ENCODE measurements at regions not wholly inside any gene's neighbourhood (a gene's known extent, or its start where the extent isn't known, plus 50 kb on each side); places are given as distances from the start of the nearest gene placed in this dataset.

- BruUV-seq (replicated peaks): no TSS peak
- Histone ChIP-seq H3K79me2 (ENCODE audit: control insufficient read depth, insufficient read depth, low read length) (no peaks in the 10 kb centered on the region), H3K9me3 (replicated peaks; ENCODE audit: control insufficient read depth, insufficient read depth, low read length) (peaks cover 3% of the 10 kb centered on the region), H4K20me1 (replicated peaks; ENCODE audit: control insufficient read depth, extremely low read depth, insufficient read depth, low read length) (no peaks in the 10 kb centered on the region), H3K4me2 (ENCODE audit: insufficient read depth, low read length) (no peak overlapping the region), H2AFZ (ENCODE audit: low read depth, low read length) (no peak overlapping the region), H3K27ac (ENCODE audit: insufficient read depth, low read depth, low read length) (no peak overlapping the region), H3K4me1 (ENCODE audit: control insufficient read depth, extremely low read depth, insufficient read depth, low read length) (no peaks in the 10 kb centered on the region), H3K36me3 (ENCODE audit: control insufficient read depth in 2 of 2, extremely low read depth in 1 of 2, insufficient read depth in 2 of 2, low read length in 2 of 2) (no peaks in the 10 kb centered on the region), H3K27me3 (ENCODE audit: control insufficient read depth in 2 of 2, insufficient read depth in 2 of 2, low read length in 2 of 2) (no peaks in the 10 kb centered on the region), H3K4me3 (replicated peaks in 1 of 3; ENCODE audit: insufficient read depth in 1 of 3, low read depth in 1 of 3, low read length in 3 of 3) (no peak overlapping the region), H3K9ac (replicated peaks; ENCODE audit: extremely low read depth, insufficient read depth, low read length) (no peak overlapping the region), H3K9me1 (replicated peaks; ENCODE audit: control insufficient read depth, extremely low read depth, insufficient read depth, low read length) (no peaks in the 10 kb centered on the region)
- CTCF ChIA-PET: no interaction called here
- intact Hi-C loops (cut with micrococcal nuclease): no loop called here
- dilution Hi-C loops (cut with MboI; ENCODE audit: extremely low pct_ligation_motif_present, low sequenced_read_pairs): no loop called here
- FAIRE-seq (no peak), DNase-seq (ENCODE audit: low read depth, low spot score) (no peak)
- POLR2A ChIA-PET: no interaction called here
- TF ChIP-seq POLR2AphosphoS5 (IDR thresholded peaks at IDR 0.05; ENCODE audit: insufficient read depth, low read depth, low read length) (no peak), CTCF (IDR thresholded peaks at IDR 0.05; ENCODE audit: extremely low read depth in 1 of 2, insufficient read depth in 1 of 2, low read depth in 1 of 2, low read length in 2 of 2) (no peak), JUN (IDR thresholded peaks at IDR 0.05; ENCODE audit: borderline replicate concordance, insufficient read depth, insufficient read length, low read depth) (no peak), GATA2 (IDR thresholded peaks at IDR 0.05; ENCODE audit: insufficient read depth, insufficient read length, low read depth, low read length) (no peak), POLR2A (IDR thresholded peaks at IDR 0.05; ENCODE audit: low read depth, low read length) (no peak), MAX (IDR thresholded peaks at IDR 0.05; ENCODE audit: insufficient read depth, insufficient read length) (no peak), MYC (IDR thresholded peaks at IDR 0.05; ENCODE audit: low read depth, low read length) (no peak), EZH2 (IDR thresholded peaks at IDR 0.05; ENCODE audit: borderline replicate concordance, low read depth, low read length, severe bottlenecking) (no peak), FOS (IDR thresholded peaks at IDR 0.05; ENCODE audit: borderline replicate concordance, insufficient read depth, low read length) (no peak)
Measured at GRCh38 chr3:5462086-5462485, 274.6 kb downstream of the EDEM1 start.

Measured in endothelial cell of umbilical vein (primary cell).